ENCODE measurements at regions not wholly inside any gene's neighbourhood (a gene's known extent, or its start where the extent isn't known, plus 50 kb on each side); places are given as distances from the start of the nearest gene placed in this dataset.
"Not testable (repeated sequence)": the region's sequence is repeated elsewhere in the genome, so short reads cannot be mapped to it uniquely, and the experiment has no call there.

GRCh38 chr3:43838877-43839276 is 148.1 kb downstream of the ABHD5 start:
- DNase-seq = no peak

- no peak for DNase-seq
These were observed 152.6 kb downstream of the ABHD5 start for GRCh38 chr3:43843386-43843785.

GRCh38 chr3:43844757-43845156 is 154.0 kb downstream of the ABHD5 start:
- DNase-seq = no peak

- not testable (repeated sequence) for DNase-seq
These were observed 154.8 kb downstream of the ABHD5 start for GRCh38 chr3:43845553-43845952.

- no peak for DNase-seq
These were observed 161.3 kb downstream of the ABHD5 start for GRCh38 chr3:43852066-43852465.

- DNase-seq = no peak
These were observed 163.5 kb downstream of the ABHD5 start for GRCh38 chr3:43854283-43854682.

- DNase-seq = no peak
These were observed 164.2 kb downstream of the ABHD5 start for GRCh38 chr3:43854916-43855315.

- DNase-seq = peak; percentile 14 to 23
These were observed 165.0 kb downstream of the ABHD5 start for GRCh38 chr3:43855674-43856299.

- no peak for DNase-seq
These were observed 165.6 kb downstream of the ABHD5 start for GRCh38 chr3:43856351-43856750.

- DNase-seq = no peak
These were observed 166.0 kb downstream of the ABHD5 start for GRCh38 chr3:43856761-43857160.

GRCh38 chr3:43857361-43858293 is 166.9 kb downstream of the ABHD5 start:
- DNase-seq = no peak

- DNase-seq = no peak
These were observed 167.6 kb downstream of the ABHD5 start for GRCh38 chr3:43858294-43858701.

GRCh38 chr3:43859766-43860165 is 169.0 kb downstream of the ABHD5 start:
- no peak for DNase-seq

- no peak for DNase-seq
These were observed 170.9 kb downstream of the ABHD5 start for GRCh38 chr3:43861635-43862034.

- DNase-seq = no peak
These were observed 171.7 kb downstream of the ABHD5 start for GRCh38 chr3:43862470-43862869.

- no peak for DNase-seq
These were observed 172.5 kb downstream of the ABHD5 start for GRCh38 chr3:43862992-43863805.

GRCh38 chr3:43863966-43864933 is 173.5 kb downstream of the ABHD5 start:
- no peak for DNase-seq

- no peak for DNase-seq
These were observed 174.6 kb downstream of the ABHD5 start for GRCh38 chr3:43865351-43865750.

GRCh38 chr3:43865887-43866528 is 175.3 kb downstream of the ABHD5 start:
- no peak for DNase-seq

- DNase-seq = no peak
These were observed 176.0 kb downstream of the ABHD5 start for GRCh38 chr3:43866529-43867353.
